H1 (cell line): ENCODE measurements at regions not wholly inside any gene's neighbourhood (a gene's known extent, or its start where the extent isn't known, plus 50 kb on each side); places are given as distances from the start of the nearest gene placed in this dataset.

ENCODE experiments used
- CTCF ChIA-PET: fragments of 300-600 bp; sonication (Branson Sonifier 250); formaldehyde crosslinking; loops from one replicate; lab custom pipeline; 2021; ENCODE audit not compliant: partially characterized antibody; lab: Charles Lee
- POLR2A ChIA-PET: fragments of 300-600 bp; sonication (Branson Sonifier 250); formaldehyde crosslinking; loops from one replicate; lab custom pipeline; 2021; ENCODE audit warnings: inconsistent platforms; ENCODE audit not compliant: partially characterized antibody; lab: Charles Lee
- DNase-seq, 2 experiments: peaks; one replicate each; pipeline versions ENCODE4 v3.0.0 to v3.0.0-alpha.2; 2010 to 2022; ENCODE audit warnings: low spot score in 2 of 2, low read depth in 1 of 2, mixed read lengths in 1 of 2
- FAIRE-seq: peaks from 2 replicates; lab custom pipeline; 2011; peaks lifted over from hg19 to GRCh38; lab: Jason Lieb, UNC
- H2AFZ ChIP-seq: 2 replicates; pipeline ENCODE4 v1.8.1; 2012; ENCODE audit warnings: low read length, inconsistent platforms
- H2AK5ac ChIP-seq: 2 replicates; pipeline ENCODE4 v1.6.1; 2013; ENCODE audit warnings: low read depth, low read length
- H2BK120ac ChIP-seq: replicated peaks from 2 replicates; pipeline ENCODE3; 2013; ENCODE audit warnings: low read depth, low read length, inconsistent platforms
- H2BK12ac ChIP-seq: 2 replicates; pipeline ENCODE4 v1.6.1; 2013; ENCODE audit warnings: low read depth, low read length
- H2BK15ac ChIP-seq: 2 replicates; pipeline ENCODE4 v1.6.1; 2013; ENCODE audit warnings: low read length
- H2BK20ac ChIP-seq: 2 replicates; pipeline ENCODE4 v1.6.1; 2013; ENCODE audit warnings: low read length
- H2BK5ac ChIP-seq: 2 replicates; pipeline ENCODE4 v1.6.1; 2013; ENCODE audit warnings: low read depth, low read length
- H3K14ac ChIP-seq: 2 replicates; pipeline ENCODE4 v1.6.1; 2013; ENCODE audit warnings: inconsistent platforms; ENCODE audit not compliant: insufficient read length
- H3K18ac ChIP-seq: 2 replicates; pipeline ENCODE4 v1.6.1; 2013; ENCODE audit warnings: low read length; ENCODE audit errors: extremely low read depth
- H3K23ac ChIP-seq: 2 replicates; pipeline ENCODE4 v1.6.1; 2013; ENCODE audit warnings: inconsistent platforms; ENCODE audit not compliant: insufficient read length
- H3K23me2 ChIP-seq: 2 replicates; pipeline ENCODE4 v1.6.1; 2013; ENCODE audit warnings: low read depth, low read length
- H3K27ac ChIP-seq: 2 replicates; pipeline ENCODE4 v1.6.1; 2011; ENCODE audit warnings: low read depth, low read length, inconsistent platforms
- H3K27me3 ChIP-seq, 4 experiments: replicated peaks in 1 of 4; 1 replicate in 1 of 4; 2 replicates in 3 of 4; pipeline versions ENCODE4 v1.6.1 to v1.8.1; 2011 to 2013; ENCODE audit warnings: low read length in 3 of 4, mild to moderate bottlenecking in 3 of 4, inconsistent platforms in 2 of 4, mixed read lengths in 2 of 4, moderate library complexity in 1 of 4; ENCODE audit not compliant: control insufficient read depth in 3 of 4, insufficient read depth in 3 of 4; ENCODE audit errors: extremely low read depth in 1 of 4
- H3K36me3 ChIP-seq, 4 experiments: 2 replicates each; pipeline versions ENCODE4 v1.6.1 to v1.8.1; 2011 to 2013; ENCODE audit warnings: mild to moderate bottlenecking in 4 of 4, low read length in 3 of 4, moderate library complexity in 2 of 4, control low read depth in 1 of 4, inconsistent platforms in 1 of 4; ENCODE audit not compliant: insufficient read depth in 4 of 4, control insufficient read depth in 2 of 4
- H3K4ac ChIP-seq: replicated peaks from 2 replicates; pipeline ENCODE3; 2013; ENCODE audit warnings: low read length, low read depth, mixed read lengths, inconsistent platforms; ENCODE audit not compliant: insufficient read length
- H3K4me1 ChIP-seq, 4 experiments: replicated peaks in 1 of 4; 1 replicate in 1 of 4; 2 replicates in 3 of 4; pipeline versions ENCODE4 v1.6.1 to v1.8.1; 2011 to 2013; ENCODE audit warnings: low read length in 3 of 4, inconsistent platforms in 2 of 4, mixed read lengths in 1 of 4; ENCODE audit not compliant: insufficient read depth in 4 of 4, control insufficient read depth in 3 of 4
- H3K4me2 ChIP-seq, 2 experiments: 2 replicates each; pipeline versions ENCODE4 v1.6.1 to v1.8.1; 2011 to 2013; ENCODE audit warnings: low read depth in 2 of 2, low read length in 2 of 2, control low read depth in 1 of 2, inconsistent platforms in 1 of 2, mild to moderate bottlenecking in 1 of 2; ENCODE audit not compliant: insufficient read depth in 1 of 2
- H3K4me3 ChIP-seq, 4 experiments: fragments of 200-600, 300-600 bp in 1 of 4; sonication (generic), shearing (Covaris generic), sonication (Bioruptor Twin) in 1 of 4; 2 replicates each; pipeline versions ENCODE4 v1.5.1 to v1.8.1; 2011 to 2016; ENCODE audit warnings: low read length in 4 of 4, low read depth in 3 of 4, control low read depth in 2 of 4, inconsistent platforms in 2 of 4, mild to moderate bottlenecking in 2 of 4, mixed read lengths in 1 of 4, moderate library complexity in 1 of 4; ENCODE audit not compliant: insufficient read depth in 2 of 4; ENCODE audit errors: extremely low read depth in 1 of 4
- H3K56ac ChIP-seq: replicated peaks from 2 replicates; pipeline ENCODE3; 2013; ENCODE audit warnings: low read depth, mild to moderate bottlenecking, mixed read lengths, low read length, inconsistent platforms; ENCODE audit not compliant: insufficient read length
- H3K79me1 ChIP-seq: 2 replicates; pipeline ENCODE4 v1.6.1; 2013; ENCODE audit warnings: low read depth, low read length, control low read depth
- H3K79me2 ChIP-seq, 2 experiments: 2 replicates each; pipeline versions ENCODE4 v1.6.1 to v1.8.1; 2012 to 2013; ENCODE audit warnings: low read length in 2 of 2, mild to moderate bottlenecking in 2 of 2, inconsistent platforms in 1 of 2; ENCODE audit not compliant: insufficient read depth in 2 of 2, control insufficient read depth in 1 of 2
- H3K9ac ChIP-seq, 4 experiments: replicated peaks in 1 of 4; 1 replicate in 1 of 4; 2 replicates in 3 of 4; pipeline versions ENCODE4 v1.6.1 to v1.8.1; 2011 to 2013; ENCODE audit warnings: low read depth in 3 of 4, low read length in 3 of 4, control low read depth in 2 of 4, mild to moderate bottlenecking in 2 of 4, moderate library complexity in 2 of 4, inconsistent platforms in 1 of 4; ENCODE audit errors: extremely low read depth in 1 of 4
- H3K9me3 ChIP-seq, 2 experiments: 2 replicates each; pipeline versions ENCODE4 v1.6.1 to v1.8.1; 2012 to 2013; ENCODE audit warnings: mild to moderate bottlenecking in 2 of 2, moderate library complexity in 2 of 2, control low read depth in 1 of 2, inconsistent platforms in 1 of 2, low read depth in 1 of 2, low read length in 1 of 2, mixed read lengths in 1 of 2; ENCODE audit not compliant: insufficient read depth in 2 of 2
- H4K20me1 ChIP-seq, 2 experiments: replicated peaks in 1 of 2; 2 replicates each; pipeline versions ENCODE3 to v1.8.1; 2011 to 2013; ENCODE audit warnings: inconsistent platforms in 2 of 2, low read length in 2 of 2, mild to moderate bottlenecking in 1 of 2; ENCODE audit not compliant: insufficient read depth in 2 of 2, control insufficient read depth in 1 of 2
- H4K5ac ChIP-seq: 2 replicates; pipeline ENCODE4 v1.6.1; 2013; ENCODE audit warnings: low read length, low read depth, mixed read lengths, inconsistent platforms; ENCODE audit not compliant: insufficient read length
- H4K8ac ChIP-seq: 2 replicates; pipeline ENCODE4 v1.8.0; 2013; ENCODE audit warnings: mild to moderate bottlenecking, moderate library complexity, low read length, inconsistent platforms; ENCODE audit not compliant: insufficient read depth; ENCODE audit errors: extremely low read depth
- H4K91ac ChIP-seq: replicated peaks from 2 replicates; pipeline ENCODE3; 2013; ENCODE audit warnings: low read length, mixed read lengths, inconsistent platforms; ENCODE audit not compliant: insufficient read length
- BACH1 ChIP-seq: IDR thresholded peaks from 2 replicates; pipeline ENCODE4 v1.6.1; 2012; ENCODE audit warnings: low read length, improper control_type of control experiment
- CHD1 ChIP-seq: IDR thresholded peaks from 2 replicates; pipeline ENCODE4 v1.6.1; 2012; ENCODE audit warnings: low read depth, low read length, improper control_type of control experiment
- EP300 ChIP-seq, 2 experiments: IDR thresholded peaks; 1 replicate in 1 of 2; 2 replicates in 1 of 2; pipeline ENCODE4 v1.6.1; 2011 to 2012; ENCODE audit warnings: low read depth in 2 of 2, low read length in 2 of 2, mild to moderate bottlenecking in 2 of 2, borderline replicate concordance in 1 of 2, inconsistent platforms in 1 of 2, moderate library complexity in 1 of 2
- MAFK ChIP-seq: IDR thresholded peaks from 2 replicates; pipeline ENCODE4 v1.6.1; 2012; ENCODE audit warnings: low read depth, mild to moderate bottlenecking, improper control_type of control experiment, low read length
- SRF ChIP-seq: IDR thresholded peaks from 2 replicates; pipeline ENCODE4 v1.6.1; 2011; ENCODE audit warnings: mild to moderate bottlenecking, low read depth, low read length, moderate library complexity
- WGBS, 2 experiments: shearing (Covaris generic) in 1 of 2; methylation state at CpG; one replicate each; pipeline versions ENCODE4 v1.1.6 to v1.1.7; 2013 to 2015; ENCODE audit warnings: low lambda C conversion rate in 2 of 2, mixed read lengths in 2 of 2, inconsistent platforms in 1 of 2, low coverage in 1 of 2, missing lambda C conversion rate in 1 of 2; ENCODE audit not compliant: insufficient replicate concordance in 2 of 2, insufficient coverage in 1 of 2, insufficient read length in 1 of 2; ENCODE audit errors: extremely low coverage in 1 of 2, missing lambda C conversion rate in 1 of 2; 5-methylcytosine and 5-hydroxymethylcytosine counted together

GRCh38 chr6:113412589-113413357 lies 444.4 kb upstream of the MARCKS start:
- Histone ChIP-seq H3K14ac (no peak overlapping the region), H4K8ac (no peak overlapping the region), H3K27ac (no peak overlapping the region), H3K4me2 (no peak overlapping the region), H3K18ac (no peak overlapping the region), H3K9ac (no peak overlapping the region), H3K4ac (no peak overlapping the region), H2BK12ac (no peak overlapping the region), H2AFZ (no peak overlapping the region), H2BK5ac (no peak overlapping the region), H2AK5ac (no peak overlapping the region), H2BK120ac (no peak overlapping the region), H3K79me2 (no peaks in the 10 kb centered on the region), H3K4me3 (no peak overlapping the region), H2BK15ac (no peak overlapping the region), H3K79me1 (no peaks in the 10 kb centered on the region), H3K4me1 (peaks cover 0 to 3% (median 0%) of the 10 kb centered on the region in 4 experiments; a peak in 1 of 7 replicates), H3K9me3 (no peaks in the 10 kb centered on the region), H3K23me2 (no peaks in the 10 kb centered on the region), H4K5ac (peak overlapping the region; percentile 66), H4K91ac (no peak overlapping the region), H3K27me3 (no peaks in the 10 kb centered on the region), H3K36me3 (no peaks in the 10 kb centered on the region), H2BK20ac (no peak overlapping the region), H4K20me1 (no peaks in the 10 kb centered on the region), H3K23ac (no peak overlapping the region), H3K56ac (no peak overlapping the region)
- ChIA-PET CTCF (interaction anchor here (1.0 to 1.8 kb wide), 2 partner anchors 14 to 289 kb away, joined by 3 read pairs; no protein-coding TSS in a partner anchor), POLR2A (interaction anchor here (1.1 kb wide), 1 partner anchor 446 kb away, joined by 3 read pairs; no protein-coding TSS in a partner anchor)
- WGBS, 2 experiments = 89% methylated on average over 1 of the region's 1 CpG; no CpG with 5 or more reads in 1 of the 2 experiments
- FAIRE-seq (no peak), DNase-seq (no peak)
- peak; percentile 86 for TF ChIP-seq MAFK
- TF ChIP-seq BACH1 = peak; percentile 83
- TF ChIP-seq CHD1 = no peak
- no peak for TF ChIP-seq EP300 (IDR thresholded peaks at IDR 0.05; ENCODE audit: borderline replicate concordance in 1 of 2, low read depth in 2 of 2, low read length in 2 of 2)
- TF ChIP-seq SRF = 0 out of 2 replicates have a peak, but pooled peaks have one; percentile 4
- TF ChIP-seq, all 59 proteins: peak for 3
